ENCODE measurements at regions not wholly inside any gene's neighbourhood (a gene's known extent, or its start where the extent isn't known, plus 50 kb on each side); places are given as distances from the start of the nearest gene placed in this dataset.

GRCh38 chr9:107211284-107211923 lies 71.7 kb upstream of the RAD23B start:
- DNase-seq (ENCODE audit: low spot score), result no peak

- no peak for DNase-seq (ENCODE audit: low spot score)
Observed at GRCh38 chr9:107212613-107213012, 70.5 kb upstream of the RAD23B start.

- DNase-seq (ENCODE audit: low spot score), result no peak
Observed at GRCh38 chr9:107213080-107213479, 70.0 kb upstream of the RAD23B start.

- DNase-seq (ENCODE audit: low spot score), result no peak
Observed at GRCh38 chr9:107213561-107214028, 69.5 kb upstream of the RAD23B start.

- no peak for DNase-seq (ENCODE audit: low spot score)
Observed at GRCh38 chr9:107214381-107214780, 68.7 kb upstream of the RAD23B start.

GRCh38 chr9:107214915-107215314 lies 68.2 kb upstream of the RAD23B start:
- no peak for DNase-seq (ENCODE audit: low spot score)

GRCh38 chr9:107215381-107215780 lies 67.7 kb upstream of the RAD23B start:
- no peak for DNase-seq (ENCODE audit: low spot score)

GRCh38 chr9:107216329-107216728 lies 66.8 kb upstream of the RAD23B start:
- no peak for DNase-seq (ENCODE audit: low spot score)

GRCh38 chr9:107218829-107219485 lies 64.1 kb upstream of the RAD23B start:
- DNase-seq (ENCODE audit: low spot score), result no peak

GRCh38 chr9:107219486-107220077 lies 63.5 kb upstream of the RAD23B start:
- no peak for DNase-seq (ENCODE audit: low spot score)

DNA sequence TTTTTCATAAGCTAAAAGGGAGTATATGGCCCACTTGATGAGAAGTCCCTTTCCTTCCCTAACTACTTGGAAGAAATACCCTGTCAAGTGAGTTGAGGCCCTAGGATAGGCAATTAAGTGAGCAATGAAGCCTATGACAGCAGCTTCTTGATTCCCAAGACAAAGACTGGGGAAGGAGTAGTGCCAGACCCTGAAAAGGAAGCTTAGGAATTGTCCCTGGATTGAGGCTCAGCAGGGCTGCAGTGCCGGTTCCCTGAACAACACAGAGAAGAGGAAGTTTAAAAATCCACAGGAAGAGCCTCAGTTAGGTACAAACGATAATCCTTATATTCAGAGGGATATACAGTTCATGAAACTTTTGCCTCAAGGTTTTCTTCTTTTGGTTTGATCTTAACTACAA lies 61.8 kb upstream of the RAD23B start:
- DNase-seq (ENCODE audit: low spot score), result no peak

DNA sequence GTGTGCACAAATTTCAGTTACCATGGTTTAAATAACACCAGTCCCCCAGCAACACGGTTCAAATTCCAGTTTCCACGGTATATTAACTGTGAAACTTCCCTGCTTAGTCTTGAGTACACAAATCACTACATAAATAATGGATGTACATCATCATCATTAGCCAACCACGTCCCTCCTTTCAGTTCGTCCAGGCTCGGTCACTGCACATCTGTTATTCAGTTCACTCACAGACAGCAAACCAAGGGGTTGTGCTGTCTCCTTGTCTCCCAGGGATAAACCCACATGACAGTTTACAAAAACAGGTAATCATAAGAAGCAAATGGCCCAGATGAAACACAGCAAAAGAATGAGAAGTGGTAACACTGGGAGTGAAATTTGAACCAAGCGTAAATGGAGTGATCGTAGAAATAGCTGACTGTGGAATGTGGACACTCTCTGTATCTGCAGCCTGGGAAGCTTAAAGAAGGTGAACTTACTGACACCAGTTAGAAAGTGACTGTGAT lies 61.0 kb upstream of the RAD23B start:
- DNase-seq (ENCODE audit: low spot score), result no peak

- no peak for DNase-seq (ENCODE audit: low spot score)
Observed at GRCh38 chr9:107223381-107223780, 59.7 kb upstream of the RAD23B start.

- DNase-seq (ENCODE audit: low spot score), result no peak
Observed at GRCh38 chr9:107224252-107224651, 58.8 kb upstream of the RAD23B start.

DNA sequence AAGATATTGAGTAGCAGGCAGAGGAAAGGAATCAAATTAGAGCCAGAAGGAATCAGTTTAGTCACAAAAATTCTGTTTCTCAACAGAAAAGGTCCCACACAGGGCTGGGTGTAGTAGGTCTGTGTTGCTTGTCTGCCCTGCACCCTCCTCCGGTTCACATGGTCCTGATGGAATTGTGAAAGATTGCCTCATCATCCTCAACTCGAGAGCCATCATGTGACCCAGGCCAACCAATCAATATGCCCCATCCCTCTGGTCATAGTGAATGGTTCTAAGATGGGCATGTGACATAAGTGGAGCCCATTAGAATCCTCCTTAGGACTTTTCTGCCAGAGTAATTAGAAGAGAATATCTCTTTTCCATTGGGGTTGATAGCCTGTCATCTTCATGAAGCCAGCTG lies 56.7 kb upstream of the RAD23B start:
- DNase-seq (ENCODE audit: low spot score), result no peak

DNA sequence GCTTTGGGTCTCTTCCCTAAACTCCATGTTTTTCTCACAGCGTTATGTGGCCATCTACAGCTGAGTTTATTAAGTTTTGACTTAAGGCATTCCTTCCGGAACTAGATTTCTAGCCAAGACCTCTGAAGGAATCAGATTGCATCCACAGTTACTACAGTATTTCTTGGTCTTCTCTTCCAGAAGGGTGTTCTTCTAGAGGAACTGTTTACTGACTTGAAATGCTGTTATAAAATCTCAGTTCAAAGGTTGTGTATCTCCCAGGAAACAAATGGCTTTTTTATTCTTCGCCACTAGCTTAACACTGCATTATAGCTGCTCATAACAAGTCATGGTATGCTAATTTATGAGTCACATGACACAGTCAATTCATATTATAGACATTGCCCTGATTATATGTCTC lies 55.3 kb upstream of the RAD23B start:
- no peak for DNase-seq (ENCODE audit: low spot score)

- DNase-seq (ENCODE audit: low spot score), result no peak
Observed at GRCh38 chr9:107228496-107229039, 54.5 kb upstream of the RAD23B start.

DNA sequence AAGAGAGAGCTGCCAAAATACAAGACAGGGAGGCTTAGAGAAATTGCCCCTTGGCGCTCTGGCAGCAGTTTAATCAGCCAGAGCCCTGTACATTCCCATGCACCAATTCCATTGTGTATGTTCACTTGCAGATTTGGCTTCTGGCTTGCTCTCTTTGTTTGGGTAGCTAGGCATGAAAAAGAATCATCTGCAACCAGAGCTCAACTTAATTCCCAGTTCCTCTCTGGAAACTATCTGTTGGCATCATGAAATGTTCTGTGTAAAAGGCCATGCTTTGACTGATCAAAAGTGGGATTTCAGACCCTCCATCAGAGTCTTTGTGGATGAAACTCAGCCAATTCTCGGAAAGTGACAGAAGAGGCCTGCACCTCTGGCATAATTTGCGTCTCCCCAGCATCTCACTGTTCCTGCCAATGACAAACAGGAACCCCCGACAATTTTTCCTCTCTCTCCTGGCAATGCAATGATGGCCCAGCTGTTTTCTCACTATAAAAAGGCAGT lies 53.8 kb upstream of the RAD23B start:
- DNase-seq (ENCODE audit: low spot score), result no peak

All from globus pallidus (tissue), 1 donor.